ENCODE measurements at regions not wholly inside any gene's neighbourhood (a gene's known extent, or its start where the extent isn't known, plus 50 kb on each side); places are given as distances from the start of the nearest gene placed in this dataset.

DNA sequence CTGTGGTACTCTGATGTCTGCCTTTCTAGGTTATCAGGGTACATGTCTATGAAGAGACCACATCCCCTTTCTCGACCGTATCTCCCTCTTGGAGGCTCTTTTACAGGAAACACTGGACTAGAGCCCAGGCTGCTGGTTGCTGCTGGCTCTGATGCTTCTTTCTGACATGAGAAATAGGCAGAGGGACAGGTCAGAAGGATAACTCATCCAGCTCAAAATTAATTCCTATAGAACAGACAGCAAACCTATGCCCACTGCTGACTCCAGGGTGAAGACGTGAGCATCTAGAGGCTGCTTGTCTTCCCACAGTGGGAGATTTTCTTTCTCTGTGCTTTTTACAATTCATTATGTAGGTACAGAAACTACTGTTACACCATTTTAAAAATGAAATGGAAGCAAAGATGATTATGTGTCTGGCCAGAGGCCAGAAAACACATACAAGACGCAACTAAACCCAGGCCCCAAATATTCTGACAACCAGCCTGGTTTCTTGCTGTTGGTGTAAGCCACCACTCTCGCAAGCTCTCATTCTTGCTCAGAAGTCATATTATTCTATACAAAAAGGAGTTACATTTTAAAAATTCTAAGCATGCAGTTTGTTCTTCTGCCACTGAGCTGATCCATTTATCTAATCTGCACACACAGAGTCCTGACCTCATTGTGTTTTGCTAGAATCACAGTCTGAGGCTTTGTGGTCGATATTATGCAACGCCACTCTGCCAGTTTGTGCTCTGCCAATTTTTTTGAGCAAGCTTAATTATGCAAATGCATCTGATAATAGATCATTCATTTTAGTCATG lies 424.3 kb downstream of the KIF20B start:
- TF ChIP-seq POLR2AphosphoS5 (IDR thresholded peaks at IDR 0.05; ENCODE audit: low read depth, low read length) (no peak), REST (IDR thresholded peaks at IDR 0.05; ENCODE audit: insufficient read depth in 1 of 2, low read depth in 2 of 2, low read length in 1 of 2) (no peak)
- TF ChIP-seq, protein P1, sequence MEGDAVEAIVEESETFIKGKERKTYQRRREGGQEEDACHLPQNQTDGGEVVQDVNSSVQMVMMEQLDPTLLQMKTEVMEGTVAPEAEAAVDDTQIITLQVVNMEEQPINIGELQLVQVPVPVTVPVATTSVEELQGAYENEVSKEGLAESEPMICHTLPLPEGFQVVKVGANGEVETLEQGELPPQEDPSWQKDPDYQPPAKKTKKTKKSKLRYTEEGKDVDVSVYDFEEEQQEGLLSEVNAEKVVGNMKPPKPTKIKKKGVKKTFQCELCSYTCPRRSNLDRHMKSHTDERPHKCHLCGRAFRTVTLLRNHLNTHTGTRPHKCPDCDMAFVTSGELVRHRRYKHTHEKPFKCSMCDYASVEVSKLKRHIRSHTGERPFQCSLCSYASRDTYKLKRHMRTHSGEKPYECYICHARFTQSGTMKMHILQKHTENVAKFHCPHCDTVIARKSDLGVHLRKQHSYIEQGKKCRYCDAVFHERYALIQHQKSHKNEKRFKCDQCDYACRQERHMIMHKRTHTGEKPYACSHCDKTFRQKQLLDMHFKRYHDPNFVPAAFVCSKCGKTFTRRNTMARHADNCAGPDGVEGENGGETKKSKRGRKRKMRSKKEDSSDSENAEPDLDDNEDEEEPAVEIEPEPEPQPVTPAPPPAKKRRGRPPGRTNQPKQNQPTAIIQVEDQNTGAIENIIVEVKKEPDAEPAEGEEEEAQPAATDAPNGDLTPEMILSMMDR (IDR thresholded peaks at IDR 0.05) = no peak

All from Panc1 (cell line).